ENCODE measurements at regions not wholly inside any gene's neighbourhood (a gene's known extent, or its start where the extent isn't known, plus 50 kb on each side); places are given as distances from the start of the nearest gene placed in this dataset.
A peak's percentile ranks its signal among the peaks of the same experiment; 100 is the strongest.

GRCh38 chr22:27152033-27152432 is 494.6 kb downstream of the MIAT start:
- DNase-seq = no peak

DNA sequence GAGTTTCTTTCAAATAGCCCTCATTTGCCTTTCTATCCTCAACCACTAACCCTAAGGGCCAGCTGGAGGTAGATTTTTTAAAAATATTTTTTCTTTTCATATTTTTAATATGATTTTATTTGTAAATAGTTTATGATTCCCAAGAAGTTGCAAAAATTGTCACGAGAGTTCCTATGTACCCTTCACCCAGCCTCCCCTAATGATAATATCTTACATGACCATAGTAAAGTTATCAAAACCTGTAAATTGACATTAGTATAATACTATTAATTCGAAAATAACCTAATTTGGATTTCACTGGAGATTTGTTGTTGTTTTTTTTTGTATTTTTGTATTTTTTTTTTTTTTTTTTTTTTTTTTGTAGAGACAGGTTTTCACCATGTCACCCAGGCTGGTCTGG is 495.5 kb downstream of the MIAT start:
- DNase-seq = no peak

GRCh38 chr22:27153386-27153785 is 496.0 kb downstream of the MIAT start:
- peak in 1 of 3 donors; percentile 17 for DNase-seq

- no peak for DNase-seq
Observed at GRCh38 chr22:27154717-27155116, 497.3 kb downstream of the MIAT start.

GRCh38 chr22:27156821-27157489 is 499.6 kb downstream of the MIAT start:
- DNase-seq = no peak

GRCh38 chr22:27157666-27158370 is 500.4 kb downstream of the MIAT start:
- no peak for DNase-seq

- DNase-seq = no peak
Observed at GRCh38 chr22:27159016-27159415, 501.6 kb downstream of the MIAT start.

GRCh38 chr22:27159716-27160295 is 502.4 kb downstream of the MIAT start:
- DNase-seq = no peak

DNA sequence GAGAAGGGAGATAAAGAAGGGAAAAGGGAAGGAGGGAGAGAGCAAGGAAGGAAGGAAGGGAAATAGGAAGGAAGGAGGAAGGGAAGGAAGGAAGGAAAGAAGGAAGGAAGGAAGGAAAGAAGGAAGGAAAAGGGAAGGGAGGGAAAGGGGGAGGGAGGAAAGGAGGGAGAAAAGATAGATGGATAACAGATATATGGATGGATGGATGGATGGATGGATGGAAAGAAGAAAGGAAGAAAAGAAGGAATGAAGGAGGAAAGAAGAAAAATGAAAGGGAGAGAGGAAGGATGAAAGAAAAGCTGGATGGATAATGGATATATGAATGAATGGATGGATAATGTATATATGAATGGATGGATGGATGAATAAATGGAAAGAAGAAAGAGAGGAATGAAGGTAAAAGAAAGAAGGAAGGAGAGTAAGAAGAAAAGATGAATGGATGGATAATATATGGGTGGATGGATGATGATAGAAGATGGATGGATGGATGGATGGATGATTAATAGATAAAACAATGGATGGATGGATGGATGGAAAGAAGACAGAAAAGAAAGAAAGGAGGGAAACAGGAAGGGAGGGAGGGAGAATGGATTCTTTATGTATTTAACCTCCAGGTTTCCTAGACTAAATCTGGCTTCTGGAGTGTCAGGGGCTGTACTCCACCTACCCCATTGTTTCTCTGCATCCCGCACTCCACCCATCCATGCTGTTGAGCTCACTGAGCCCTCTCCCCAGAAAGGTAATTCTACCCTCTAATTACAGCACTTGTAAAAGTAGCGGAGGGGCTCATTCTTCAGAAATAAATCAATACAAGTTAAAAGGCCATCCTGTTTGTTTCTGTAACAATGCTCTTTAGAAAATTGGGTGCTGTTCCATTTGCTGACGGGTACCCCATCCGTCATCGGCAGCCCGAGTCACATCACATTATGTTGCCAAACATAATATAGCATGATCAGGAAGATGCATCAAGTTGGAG is 506.1 kb downstream of the MIAT start:
- DNase-seq = no peak

GRCh38 chr22:27164781-27165503 is 507.6 kb downstream of the MIAT start:
- no peak for DNase-seq

- DNase-seq = no peak
Observed at GRCh38 chr22:27168681-27169080, 511.3 kb downstream of the MIAT start.

GRCh38 chr22:27170491-27170890 is 513.1 kb downstream of the MIAT start:
- no peak for DNase-seq

GRCh38 chr22:27171212-27171611 is 513.8 kb downstream of the MIAT start:
- no peak for DNase-seq

DNA sequence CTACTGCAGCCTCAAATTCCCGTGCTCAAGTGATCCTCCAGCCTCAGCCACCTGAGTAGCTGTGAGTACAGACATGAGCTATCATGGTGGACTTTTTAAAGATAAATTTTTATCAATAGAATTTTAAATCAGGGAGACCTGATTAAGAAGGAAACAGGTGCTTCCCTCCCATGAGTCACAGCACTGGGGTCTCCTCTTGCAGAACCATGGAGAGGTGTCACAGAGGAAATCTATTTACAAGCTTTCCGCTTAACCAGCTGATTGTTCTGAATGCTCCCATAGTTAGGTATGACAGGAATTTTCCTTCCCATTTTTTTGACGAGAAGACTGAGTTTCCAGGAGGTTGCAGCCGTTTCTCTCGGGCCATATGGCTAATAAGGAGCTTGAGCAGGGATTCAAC is 516.1 kb downstream of the MIAT start:
- DNase-seq = no peak

DNA sequence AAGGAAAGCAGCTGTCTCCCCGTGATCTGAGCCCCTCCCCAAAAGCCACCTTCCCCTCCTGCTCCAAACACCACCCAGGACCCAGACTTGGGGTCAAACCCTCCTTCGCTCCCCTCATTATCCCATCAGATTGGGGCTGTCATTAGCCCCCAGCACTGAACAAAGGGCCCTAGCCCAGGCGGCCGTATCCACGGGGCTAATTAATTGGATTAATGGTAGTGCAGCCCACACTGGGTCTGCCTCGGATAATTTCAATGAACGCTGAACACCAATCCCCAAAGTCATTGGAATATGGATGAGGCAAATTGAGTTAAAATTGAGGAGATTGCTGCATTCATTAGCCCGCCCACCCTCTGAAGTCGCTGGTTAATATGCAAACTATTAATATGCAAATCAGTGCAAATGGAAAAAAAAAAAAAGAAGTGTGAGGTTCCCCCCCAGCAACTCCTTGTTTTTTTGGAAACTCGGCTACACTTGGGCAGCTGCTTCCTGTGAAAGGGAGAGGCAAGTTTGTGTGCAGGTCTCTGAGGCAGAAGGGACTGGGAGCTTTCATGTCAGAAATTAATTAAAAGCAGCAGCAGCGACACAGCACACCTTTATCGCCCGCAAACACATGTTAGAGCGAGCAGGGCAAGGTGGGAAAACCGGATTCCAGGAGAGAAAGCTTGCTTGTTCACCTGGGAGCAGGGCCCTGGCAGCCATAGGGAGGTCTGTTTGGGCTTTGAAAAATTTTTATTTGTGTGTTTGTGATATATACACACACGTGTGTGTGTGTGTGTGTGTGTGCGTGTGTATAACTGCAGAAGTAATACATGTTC is 517.8 kb downstream of the MIAT start:
- no peak for DNase-seq

DNA sequence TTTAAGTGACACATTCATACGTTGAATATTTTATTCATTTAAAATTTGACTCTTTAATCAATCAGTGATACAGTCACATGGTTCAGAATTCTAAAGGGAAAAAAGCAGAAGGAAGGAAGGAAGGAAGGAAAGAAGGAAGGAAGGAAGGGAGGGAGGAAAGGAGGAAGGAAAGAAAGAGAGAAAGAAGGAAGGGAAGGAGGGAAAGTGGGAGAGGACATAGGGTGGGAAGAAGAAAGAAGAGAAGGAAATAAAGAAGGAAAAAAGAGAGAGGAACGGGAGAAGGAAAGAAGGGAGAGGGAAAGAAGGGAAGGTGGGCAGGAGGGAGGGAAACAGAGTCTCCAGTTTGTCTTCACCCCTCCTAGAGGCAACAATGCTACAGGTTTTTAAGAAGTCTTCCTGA is 518.6 kb downstream of the MIAT start:
- no peak for DNase-seq

DNA sequence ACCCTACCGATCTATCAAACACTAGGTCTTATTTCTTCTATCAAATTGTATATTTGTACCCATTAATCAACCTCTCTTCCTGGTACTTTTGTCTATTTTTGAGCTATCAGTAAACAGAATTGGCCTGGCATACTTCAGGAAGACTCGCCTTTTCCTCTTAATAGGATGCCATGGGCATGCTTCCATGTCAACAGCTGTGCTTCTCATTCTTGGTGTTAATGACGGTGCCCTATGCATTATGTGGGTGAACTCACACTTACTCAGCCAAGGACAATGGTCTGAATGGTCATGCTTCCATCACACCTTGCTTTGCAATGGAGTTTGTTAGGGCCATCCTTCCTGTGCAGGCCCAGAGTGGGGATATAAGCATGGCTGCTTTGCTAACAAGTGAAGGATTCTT is 521.8 kb downstream of the MIAT start:
- DNase-seq = no peak

DNA sequence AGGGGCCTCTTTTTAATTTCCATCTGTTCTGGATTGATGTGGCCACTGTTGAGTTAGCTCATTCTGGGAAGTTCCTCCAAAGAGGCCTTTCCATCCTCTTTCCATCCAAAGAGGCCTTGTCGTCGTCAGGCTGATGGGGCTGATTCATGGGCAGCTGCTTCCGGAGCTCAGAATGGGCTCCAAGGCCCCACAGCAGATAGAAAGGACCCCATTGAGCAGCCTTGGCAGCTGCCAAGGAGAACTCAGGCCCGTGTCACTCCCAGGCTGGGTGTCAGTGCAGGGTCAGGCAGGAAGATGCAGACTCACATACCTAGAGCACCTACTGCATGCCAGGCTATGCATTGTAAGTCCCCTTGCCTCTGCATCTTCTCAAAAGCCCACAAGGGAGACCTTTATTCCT is 524.1 kb downstream of the MIAT start:
- no peak for DNase-seq

- no peak for DNase-seq
Observed at GRCh38 chr22:27183474-27183873, 526.1 kb downstream of the MIAT start.

DNA sequence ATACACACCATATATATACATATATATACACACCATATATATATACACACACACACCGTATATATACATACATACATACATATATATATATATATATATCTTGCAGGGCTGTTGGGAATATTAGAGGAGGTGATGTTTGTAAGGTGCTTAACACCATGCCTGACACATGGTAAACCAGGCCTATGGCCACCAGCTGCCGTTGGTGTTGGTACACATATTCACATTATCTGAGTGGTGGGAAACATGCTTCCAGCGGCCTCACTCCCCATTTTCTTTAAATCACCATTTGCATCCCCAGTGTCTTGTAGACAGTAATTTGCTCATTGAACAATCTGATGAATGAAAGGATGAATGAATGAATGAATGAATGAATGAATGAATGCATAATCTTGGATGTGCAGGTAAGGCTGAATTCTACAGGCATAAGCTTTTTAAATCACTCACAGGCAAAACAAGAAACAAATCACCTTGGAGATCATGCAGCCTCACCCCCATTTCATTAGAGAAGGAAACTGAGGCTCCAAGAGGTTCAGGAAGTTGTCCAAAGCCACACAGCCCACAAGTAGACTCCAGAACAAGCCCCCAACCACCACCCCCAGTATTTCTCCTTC is 527.8 kb downstream of the MIAT start:
- DNase-seq = no peak

GRCh38 chr22:27185760-27186302 is 528.4 kb downstream of the MIAT start:
- DNase-seq = no peak

Data from suppressor macrophage treated with lipopolysaccharide for 1 hour (primary cell).